ENCODE measurements at regions not wholly inside any gene's neighbourhood (a gene's known extent, or its start where the extent isn't known, plus 50 kb on each side); places are given as distances from the start of the nearest gene placed in this dataset.
"Not testable (repeated sequence)": the region's sequence is repeated elsewhere in the genome, so short reads cannot be mapped to it uniquely, and the experiment has no call there.

- TF ChIP-seq CTCF (IDR thresholded peaks at IDR 0.05; ENCODE audit: low read length, missing control alignments) = no peak
- peak; percentile 69 for DNase-seq (ENCODE audit: low read depth)
- no peak overlapping the region for H3K4me3 ChIP-seq (replicated peaks; ENCODE audit: low read depth, low read length)
Measured at GRCh38 chr5:67983251-67984110, 232.1 kb upstream of the PIK3R1 start.

- not testable (repeated sequence) for DNase-seq (ENCODE audit: low read depth); H3K4me3 ChIP-seq (replicated peaks; ENCODE audit: low read depth, low read length)
Measured at GRCh38 chr5:67982160-67982559, 233.4 kb upstream of the PIK3R1 start.

- no peak overlapping the region for H3K4me3 ChIP-seq (replicated peaks; ENCODE audit: low read depth, low read length)
- TF ChIP-seq CTCF (IDR thresholded peaks at IDR 0.05; ENCODE audit: low read length, missing control alignments) = no peak
- no peak for DNase-seq (ENCODE audit: low read depth)
Measured at GRCh38 chr5:67978171-67978570, 237.4 kb upstream of the PIK3R1 start.

- TF ChIP-seq CTCF (IDR thresholded peaks at IDR 0.05; ENCODE audit: low read length, missing control alignments) = no peak
Measured at GRCh38 chr5:67976891-67977601, 238.5 kb upstream of the PIK3R1 start.

GRCh38 chr5:67976181-67976580, 239.4 kb upstream of the PIK3R1 start:
- H3K4me3 ChIP-seq (replicated peaks; ENCODE audit: low read depth, low read length) = no peak overlapping the region
- TF ChIP-seq CTCF (IDR thresholded peaks at IDR 0.05; ENCODE audit: low read length, missing control alignments) = no peak
- DNase-seq (ENCODE audit: low read depth) = no peak

More at GRCh38 chr5:67976891-67977601, 238.5 kb upstream of the PIK3R1 start:
- no peak for DNase-seq (ENCODE audit: low read depth)
- no peak overlapping the region for H3K4me3 ChIP-seq (replicated peaks; ENCODE audit: low read depth, low read length)

GRCh38 chr5:67974471-67974870, 241.1 kb upstream of the PIK3R1 start:
- TF ChIP-seq CTCF (IDR thresholded peaks at IDR 0.05; ENCODE audit: low read length, missing control alignments) = no peak
- no peak for DNase-seq (ENCODE audit: low read depth)

GRCh38 chr5:67974054-67974453, 241.5 kb upstream of the PIK3R1 start:
- no peak for DNase-seq (ENCODE audit: low read depth)
- no peak for TF ChIP-seq CTCF (IDR thresholded peaks at IDR 0.05; ENCODE audit: low read length, missing control alignments)
- H3K4me3 ChIP-seq (replicated peaks; ENCODE audit: low read depth, low read length) = no peak overlapping the region

More at GRCh38 chr5:67974471-67974870, 241.1 kb upstream of the PIK3R1 start:
- H3K4me3 ChIP-seq (replicated peaks; ENCODE audit: low read depth, low read length) = no peak overlapping the region
